Right ventricle myocardium superior (tissue), 1 donor: ENCODE measurements at regions not wholly inside any gene's neighbourhood (a gene's known extent, or its start where the extent isn't known, plus 50 kb on each side); places are given as distances from the start of the nearest gene placed in this dataset.

ENCODE experiments used
- ATAC-seq: fragments of 200-7000 bp; cut with Tn5 transposase; one replicate; pipeline ENCODE4 v1.9.1; 2020; ENCODE audit warnings: mild to moderate bottlenecking; ENCODE audit not compliant: poor library complexity
- DNase-seq: peaks from one replicate; pipeline ENCODE4 v3.0.0-alpha.2; 2020
- intact Hi-C: fragments of 100-400 bp; cut with DNase I; formaldehyde crosslinking; loops from one replicate; pipeline ENCODE4 v1.11.2; 2022
- donor health status: DM: no; HTN: yes; CAD: no; lungs with severe emphysema.

DNA sequence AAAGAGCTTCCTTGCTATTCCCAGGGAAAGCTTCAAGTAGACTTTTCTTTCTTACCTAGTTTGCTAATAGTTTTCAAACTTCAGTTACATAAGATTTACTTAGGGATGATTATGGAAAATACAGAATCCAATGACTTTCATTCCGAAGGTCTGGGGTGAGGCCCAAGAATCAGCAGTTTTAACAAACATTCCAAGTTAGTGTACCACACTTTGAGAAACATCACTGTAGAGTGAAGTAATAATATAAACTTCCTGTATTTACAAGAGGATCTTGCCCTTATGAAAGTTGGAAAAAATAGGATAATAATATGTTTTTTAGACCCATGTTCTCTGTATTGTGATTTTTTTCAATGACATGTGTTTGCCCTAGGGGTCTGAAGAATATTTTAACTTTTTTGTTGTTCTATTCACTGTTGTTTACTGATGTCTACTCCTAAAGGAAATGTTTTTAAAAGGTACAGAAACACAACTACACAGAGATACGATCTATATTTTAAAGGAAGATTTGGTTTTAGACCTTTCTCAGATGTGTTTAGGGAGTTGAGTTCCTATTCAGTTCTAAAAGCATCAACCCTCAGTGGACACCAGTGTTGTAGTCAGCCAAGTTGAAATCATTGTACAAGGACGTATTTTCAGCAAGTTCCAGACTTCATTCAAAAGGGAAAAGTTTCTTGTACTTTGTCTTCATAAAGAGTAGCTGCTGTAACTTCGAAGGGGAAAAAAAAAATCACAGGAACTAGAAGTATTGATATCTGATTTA lies 295.8 kb upstream of the SLC7A11 start:
- no peak for DNase-seq
- ATAC-seq: no peak
- intact Hi-C loops: no loop called here

DNA sequence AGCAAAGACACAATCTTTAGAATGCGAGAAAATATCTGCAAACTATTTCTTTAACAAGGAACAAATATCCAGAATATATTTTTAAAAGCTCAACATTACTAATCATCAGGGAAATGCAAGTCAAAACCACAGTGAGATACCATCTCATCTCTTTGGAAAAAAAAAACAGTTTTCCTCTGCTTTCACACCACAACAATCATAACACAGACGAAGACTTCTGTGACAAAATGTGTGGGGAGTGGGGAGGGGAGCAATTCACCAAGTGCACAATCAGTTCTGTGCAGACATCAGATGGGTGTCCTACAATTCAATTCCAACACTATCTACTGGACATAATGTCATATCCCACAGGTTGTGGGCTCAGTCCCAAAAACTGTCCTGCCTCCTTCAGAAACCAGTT lies 293.2 kb upstream of the SLC7A11 start:
- intact Hi-C loops: no loop called here
- no peak for DNase-seq
- ATAC-seq: no peak

DNA sequence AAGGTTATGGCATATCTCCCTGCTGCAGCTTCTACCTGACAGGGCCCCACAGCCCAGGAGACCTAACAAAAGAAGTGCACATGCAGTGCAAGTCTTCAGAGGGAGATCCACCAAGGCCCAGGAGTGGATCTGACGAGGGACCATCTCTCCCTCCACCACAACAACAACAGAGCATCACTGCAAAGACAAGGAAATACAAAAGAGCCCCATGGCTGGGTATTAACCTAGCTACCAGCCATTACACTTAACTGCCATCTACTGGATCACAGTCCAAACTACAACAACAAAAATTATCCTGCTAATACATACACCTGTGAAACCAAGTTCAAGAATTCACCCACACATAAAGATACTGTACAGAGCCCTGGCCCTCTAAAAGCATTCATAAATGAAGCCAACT lies 280.2 kb upstream of the SLC7A11 start:
- intact Hi-C loops: no loop called here
- no peak for ATAC-seq
- DNase-seq: no peak

DNA sequence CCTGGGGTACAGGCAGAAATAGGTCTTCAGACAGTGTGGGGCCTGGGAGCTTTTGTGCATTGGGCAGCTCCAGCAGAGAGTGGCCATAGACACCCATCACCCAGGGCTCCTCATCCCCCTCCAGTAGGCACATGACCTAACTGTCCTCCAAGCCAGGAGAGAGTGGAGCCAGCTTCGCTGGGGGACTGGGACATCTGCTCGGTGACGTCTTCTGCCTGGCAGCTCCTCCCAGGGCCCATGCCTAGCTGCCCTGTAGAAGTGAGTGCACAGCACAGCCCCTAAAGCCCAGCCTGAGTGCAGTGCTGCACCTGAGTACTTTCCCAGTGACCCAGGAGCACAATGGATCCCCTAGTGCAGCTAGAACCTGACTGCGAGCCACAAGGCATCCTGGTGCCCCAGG lies 279.7 kb upstream of the SLC7A11 start:
- intact Hi-C loops: no loop called here
- DNase-seq (no peak), ATAC-seq (no peak)

DNA sequence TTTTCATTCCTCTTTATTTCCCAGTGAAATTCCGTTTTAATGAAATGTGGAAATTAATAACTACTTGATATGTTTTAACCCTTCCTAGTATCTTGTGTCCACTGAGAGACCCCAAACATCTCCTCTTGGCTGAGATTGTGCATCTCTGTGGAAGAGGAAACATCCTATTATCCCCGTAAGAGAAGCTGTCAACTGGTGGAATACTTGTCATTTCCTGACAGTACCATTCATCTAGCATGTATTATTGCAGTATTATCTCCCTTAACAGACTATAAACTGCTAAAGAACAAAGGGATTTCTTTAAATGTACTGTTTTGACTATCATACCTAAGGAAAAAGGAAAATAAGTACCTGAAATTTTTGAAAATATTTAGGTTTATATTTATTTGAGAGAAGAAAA lies 277.3 kb upstream of the SLC7A11 start:
- DNase-seq (no peak), ATAC-seq (no peak)
- intact Hi-C loops: no loop called here

DNA sequence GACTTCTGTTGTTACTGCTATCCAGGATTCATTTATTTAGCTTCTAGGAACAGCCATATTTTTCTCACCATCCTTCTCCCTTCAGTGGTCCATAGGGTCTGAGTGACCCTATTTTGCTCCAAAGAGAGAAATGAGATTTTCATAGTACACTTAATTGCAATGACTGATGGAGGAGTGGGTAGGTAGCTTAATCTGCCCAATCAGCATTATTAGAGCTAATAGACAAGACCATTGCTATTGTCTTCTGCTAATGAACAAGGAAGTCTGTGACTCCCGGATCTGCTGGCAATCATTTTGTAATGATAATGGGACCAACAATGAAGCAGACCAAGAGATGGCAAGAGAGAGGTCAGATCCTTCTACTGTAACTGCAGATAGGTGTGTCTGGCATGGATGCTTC lies 271.4 kb upstream of the SLC7A11 start:
- DNase-seq (no peak), ATAC-seq (no peak)
- intact Hi-C loops: no loop called here

DNA sequence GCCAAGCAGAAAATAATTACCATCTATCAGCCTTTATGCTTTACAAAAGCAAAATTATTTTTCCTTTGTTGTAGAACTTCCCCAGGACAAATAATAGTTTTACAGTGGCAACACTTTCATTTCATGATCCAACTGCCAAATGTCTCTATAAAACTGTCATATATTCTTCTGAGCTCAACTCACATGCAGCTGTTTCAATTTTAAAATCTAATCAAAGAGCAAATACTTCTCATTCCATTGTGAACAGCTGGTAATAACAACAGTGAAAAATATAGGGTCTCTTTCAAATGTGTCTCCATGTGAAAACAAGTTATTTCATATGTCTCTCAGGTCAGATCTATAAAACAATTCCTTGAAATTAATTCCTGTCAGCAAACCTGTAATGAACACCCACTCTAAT lies 270.6 kb upstream of the SLC7A11 start:
- DNase-seq (no peak), ATAC-seq (no peak)
- intact Hi-C loops: no loop called here

DNA sequence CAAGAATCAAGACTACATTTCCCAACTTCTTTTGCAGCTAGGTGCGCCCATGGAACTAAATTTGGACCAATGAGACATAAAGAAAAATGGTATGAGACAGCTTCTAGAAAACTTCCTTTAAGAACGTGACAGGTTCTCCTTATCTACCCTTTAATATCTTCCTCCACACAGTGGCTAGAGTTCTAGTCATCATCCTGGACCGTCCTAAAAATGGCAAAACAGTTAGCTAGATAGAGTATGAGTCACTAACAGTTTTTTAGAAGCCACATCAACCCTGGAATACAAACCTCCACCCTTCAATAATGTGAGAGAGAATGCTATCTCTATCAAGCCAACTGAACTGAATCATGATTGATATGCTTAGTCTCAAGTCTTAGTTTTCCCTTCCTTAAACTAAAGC lies 267.9 kb upstream of the SLC7A11 start:
- intact Hi-C loops: no loop called here
- no peak for DNase-seq
- no peak for ATAC-seq

DNA sequence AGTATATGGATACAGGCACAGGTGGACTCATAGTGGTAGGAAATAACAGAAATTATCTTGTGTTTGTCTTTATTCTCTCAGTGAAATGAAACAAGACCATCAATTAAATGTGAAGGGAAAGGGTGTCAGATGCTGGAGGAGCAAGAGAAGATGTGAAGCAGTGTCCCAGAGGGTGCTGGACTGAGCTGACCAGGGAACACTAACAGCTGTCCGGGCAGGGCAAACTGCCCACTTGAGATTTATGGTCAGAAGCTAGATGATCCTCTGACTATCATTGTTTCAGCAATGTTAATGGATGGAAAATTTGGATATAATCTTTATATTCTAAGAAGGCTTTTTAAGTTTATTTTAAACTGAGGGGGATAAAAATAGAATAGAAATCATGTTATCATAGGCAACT lies 267.2 kb upstream of the SLC7A11 start:
- ATAC-seq: no peak
- DNase-seq: no peak
- intact Hi-C loops: no loop called here

DNA sequence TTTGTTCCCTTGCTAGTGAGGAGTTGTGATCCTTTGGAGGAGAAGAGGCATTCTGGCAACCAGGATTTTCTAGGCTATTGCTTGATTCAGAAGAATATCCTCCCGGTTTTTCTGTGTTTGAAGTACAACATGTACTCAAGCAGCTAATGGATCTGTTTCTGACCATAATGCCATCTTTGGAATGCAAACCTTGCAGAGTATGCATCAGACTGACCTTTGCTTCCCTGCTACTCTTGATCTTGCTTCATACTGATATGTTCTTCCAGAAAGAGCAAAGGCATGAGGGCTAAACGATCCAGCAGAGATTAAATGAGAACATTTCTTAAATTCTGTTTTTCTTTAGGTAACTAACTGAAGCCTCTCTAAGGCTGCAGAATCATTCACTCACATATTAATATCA lies 265.4 kb upstream of the SLC7A11 start:
- no peak for ATAC-seq
- no peak for DNase-seq
- intact Hi-C loops: no loop called here

DNA sequence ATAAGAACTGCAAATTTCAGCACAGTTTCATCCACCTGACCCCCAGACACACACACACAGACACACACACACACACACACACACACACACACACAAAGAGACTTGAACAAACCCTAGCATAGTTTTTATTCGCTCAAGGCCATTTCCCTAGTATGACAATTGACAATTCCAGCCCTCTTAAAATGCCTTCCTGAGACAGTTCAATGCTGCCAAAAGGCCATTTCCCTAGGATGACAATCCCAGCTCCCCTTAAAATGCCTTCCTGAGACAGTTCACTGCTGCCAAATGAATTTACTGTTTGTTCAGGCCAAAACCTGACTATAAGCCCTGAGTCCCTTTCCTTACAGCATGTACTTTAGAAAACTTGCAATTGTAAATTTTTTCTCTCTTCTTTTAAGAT lies 259.5 kb upstream of the SLC7A11 start:
- DNase-seq: no peak
- intact Hi-C loops: no loop called here
- no peak for ATAC-seq

DNA sequence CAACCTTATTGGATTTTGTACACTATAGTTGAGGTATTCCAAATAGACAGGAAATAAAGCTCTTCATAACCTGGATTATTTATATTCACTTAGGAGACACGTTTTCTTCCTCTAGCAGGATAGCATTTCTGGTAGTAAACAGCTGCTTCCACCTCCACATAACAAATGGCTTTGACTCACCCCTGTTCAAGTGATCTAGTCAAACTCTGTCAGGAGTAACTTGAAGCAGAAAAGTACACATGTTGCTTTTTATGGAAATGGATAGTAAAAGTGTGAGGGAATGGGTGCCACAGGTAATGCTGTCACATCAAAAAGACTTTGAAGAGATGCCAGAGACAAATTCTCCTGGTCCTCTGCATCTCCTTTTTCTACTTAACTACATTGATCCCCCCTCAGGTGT lies 258.7 kb upstream of the SLC7A11 start:
- ATAC-seq (no peak), DNase-seq (no peak)
- intact Hi-C loops: no loop called here

DNA sequence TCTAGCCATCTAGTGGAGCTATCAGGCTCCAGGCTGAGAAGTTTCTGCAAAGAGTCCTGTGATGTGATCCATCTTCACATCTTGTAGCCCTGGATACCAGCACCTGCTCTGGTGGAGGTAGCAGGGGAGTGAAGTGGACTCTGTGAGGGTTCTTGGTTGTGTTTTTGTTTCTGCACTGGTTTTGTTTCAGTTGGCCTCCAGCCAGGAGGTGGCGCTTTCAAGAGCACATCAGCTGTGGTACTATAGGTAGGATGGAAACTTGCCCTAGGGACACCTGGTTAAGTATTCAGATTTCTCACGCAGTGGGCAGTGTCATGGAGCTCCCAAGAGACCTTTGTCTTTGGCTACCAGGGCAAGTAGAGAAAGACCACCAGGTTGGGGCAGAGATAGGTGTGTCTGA lies 257.5 kb upstream of the SLC7A11 start:
- no peak for ATAC-seq
- DNase-seq: no peak
- intact Hi-C loops: no loop called here

DNA sequence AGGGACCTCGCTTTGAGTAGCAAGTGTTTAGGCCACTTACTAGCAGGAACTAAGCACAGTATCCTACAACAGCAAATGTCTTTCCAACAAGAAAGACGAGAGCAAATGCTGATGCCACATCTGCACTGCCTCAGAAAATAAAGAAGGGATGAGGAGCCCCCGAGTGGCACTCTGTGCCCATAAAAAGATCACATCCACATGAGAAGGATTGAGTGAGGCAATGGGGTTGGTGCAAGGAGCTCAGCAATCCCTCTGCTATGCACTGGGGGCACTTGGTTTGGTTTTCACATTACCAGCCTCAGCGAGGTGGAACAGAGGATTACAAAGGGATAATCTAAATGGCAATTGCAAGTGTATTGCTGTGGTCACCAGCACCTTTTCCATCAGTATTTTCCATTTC lies 252.8 kb upstream of the SLC7A11 start:
- DNase-seq: no peak
- intact Hi-C loops: no loop called here
- ATAC-seq: peak; percentile 78

DNA sequence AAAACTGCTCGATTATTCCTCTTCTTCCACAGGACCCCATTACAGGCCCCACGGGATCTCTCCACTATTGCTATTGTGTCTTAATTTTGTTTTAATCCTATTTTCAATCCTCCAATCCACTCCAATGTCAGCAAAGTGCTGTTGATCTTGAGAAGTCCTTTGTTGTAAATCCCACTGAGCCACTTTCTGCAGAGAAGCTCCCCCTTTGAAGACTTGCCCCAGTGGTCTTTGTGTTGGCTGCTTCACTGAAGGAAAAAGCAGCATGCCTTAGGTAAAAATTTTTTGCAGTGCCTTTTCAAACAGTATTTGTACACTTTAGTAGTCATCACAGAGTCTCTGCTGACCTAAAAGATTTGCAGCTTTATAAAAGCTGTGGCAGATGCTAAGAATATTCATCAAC lies 252.0 kb upstream of the SLC7A11 start:
- intact Hi-C loops: no loop called here
- ATAC-seq (no peak), DNase-seq (no peak)

DNA sequence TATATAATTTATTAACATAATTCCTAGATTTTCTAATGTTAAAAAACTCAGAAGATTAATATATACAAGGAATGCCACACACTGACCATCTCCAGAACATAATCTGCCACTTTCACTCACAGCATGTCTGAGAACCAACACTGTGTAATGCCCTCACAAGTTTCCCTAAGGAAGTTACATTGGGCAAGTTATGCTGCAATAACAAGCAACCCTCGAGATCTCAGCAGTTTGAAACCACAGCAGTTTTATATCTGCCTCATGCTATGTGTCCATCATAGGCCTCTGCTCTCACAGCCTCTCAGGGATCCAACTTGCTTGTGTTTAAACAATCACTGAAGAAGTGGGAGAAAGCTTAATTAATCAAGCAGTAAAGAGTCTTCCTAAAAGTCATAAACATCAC lies 250.0 kb upstream of the SLC7A11 start:
- ATAC-seq: no peak

DNA sequence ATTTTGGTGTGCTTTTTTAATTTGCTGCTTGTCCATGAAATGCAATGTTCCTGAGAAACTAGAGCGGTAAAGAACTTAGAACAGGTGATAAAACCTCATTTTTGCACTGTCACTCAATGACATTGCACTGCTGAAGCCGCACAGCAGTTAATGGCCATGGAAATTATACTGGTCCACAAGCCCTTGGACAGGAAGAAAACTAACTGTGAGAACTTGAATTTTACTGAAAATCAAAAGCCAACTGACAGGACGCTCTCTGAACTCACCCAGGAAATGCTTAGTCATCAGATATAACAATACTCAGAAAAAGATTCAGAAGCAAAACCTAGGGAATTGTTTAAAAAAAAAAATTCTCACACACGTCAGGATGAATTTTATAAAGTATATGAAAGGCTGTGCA lies 246.4 kb upstream of the SLC7A11 start:
- intact Hi-C loops: no loop called here
- ATAC-seq (no peak), DNase-seq (no peak)

More for the DNA sequence above, 250.0 kb upstream of the SLC7A11 start:
- no peak for DNase-seq
- intact Hi-C loops: no loop called here

DNA sequence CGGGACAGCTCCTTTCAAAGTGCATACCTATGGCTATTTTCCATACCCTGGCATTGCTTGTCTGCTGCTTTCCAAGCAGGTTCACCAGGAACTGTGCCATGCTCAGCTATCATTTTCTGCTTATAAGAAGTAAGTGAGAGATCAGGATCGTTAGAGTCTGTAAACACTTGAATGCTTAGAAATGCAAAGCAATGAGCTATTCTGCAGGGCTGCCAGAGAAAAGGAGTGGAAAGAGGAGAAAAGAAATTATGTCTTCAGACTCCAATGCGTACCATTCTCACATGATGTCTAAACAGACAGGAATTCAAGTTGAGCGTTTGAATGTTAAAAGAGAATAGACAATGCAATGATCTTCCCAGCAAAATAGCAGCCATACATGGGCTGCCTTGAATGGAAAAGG lies 245.5 kb upstream of the SLC7A11 start:
- ATAC-seq (no peak), DNase-seq (no peak)
- intact Hi-C loops: no loop called here

DNA sequence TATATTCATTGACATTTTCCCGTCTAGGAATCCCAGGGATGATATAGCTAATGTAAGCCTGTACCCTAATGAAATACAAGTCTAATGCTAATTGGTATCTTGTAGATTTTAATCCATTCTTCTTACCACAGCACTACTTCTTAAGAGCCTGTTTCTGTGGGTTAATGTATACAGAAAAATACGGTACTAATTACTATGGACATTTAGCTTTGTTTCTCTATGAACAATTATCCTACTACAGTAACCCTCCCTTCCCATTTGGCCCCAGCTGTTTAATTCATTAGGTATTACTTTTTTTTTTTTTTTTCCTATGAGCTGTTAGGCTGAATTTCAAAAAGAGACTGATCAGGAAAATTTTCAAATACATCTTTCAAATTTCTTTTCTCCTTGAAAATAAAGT lies 245.1 kb upstream of the SLC7A11 start:
- DNase-seq (no peak), ATAC-seq (no peak)
- intact Hi-C loops: no loop called here

DNA sequence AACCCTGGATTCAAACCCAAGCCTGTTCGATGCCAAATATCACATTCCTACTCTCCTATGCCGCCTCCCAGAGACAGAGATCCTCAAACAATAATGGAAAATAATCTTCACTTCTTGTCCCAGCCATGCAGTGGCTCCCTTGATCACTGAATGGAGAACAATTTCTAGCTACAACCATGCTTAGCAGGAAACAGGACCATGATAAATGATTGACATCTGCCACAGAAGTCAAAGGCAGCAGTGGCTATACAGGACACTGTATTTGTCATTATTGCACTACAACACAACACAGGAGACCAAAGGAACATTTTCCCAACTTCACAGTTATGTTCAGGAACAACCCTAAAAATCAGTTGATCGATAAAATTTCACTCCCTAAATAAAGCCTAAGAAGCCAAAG lies 243.3 kb upstream of the SLC7A11 start:
- intact Hi-C loops: no loop called here
- ATAC-seq (no peak), DNase-seq (no peak)

DNA sequence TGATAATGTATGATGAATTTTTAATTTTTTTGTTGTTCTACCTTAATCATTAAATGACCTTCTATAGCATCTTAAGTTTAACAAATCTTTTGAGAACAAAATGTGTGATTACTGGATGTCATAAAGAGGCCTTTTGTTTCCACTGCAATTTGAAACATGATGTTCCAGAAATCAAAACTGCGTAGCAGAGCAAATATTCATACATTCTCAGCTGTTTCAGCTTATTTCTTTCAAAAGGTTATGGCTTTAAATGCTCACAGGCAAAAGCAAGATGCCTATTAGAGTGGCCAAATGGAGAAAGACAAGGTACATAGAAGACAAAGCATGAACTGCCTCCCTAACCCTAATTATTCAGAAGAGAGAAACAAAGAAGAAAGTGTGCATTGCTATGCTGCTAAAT lies 233.0 kb upstream of the SLC7A11 start:
- ATAC-seq (no peak), DNase-seq (no peak)
- intact Hi-C loops: no loop called here
